OCI-LY1 (cell line): ENCODE measurements at regions not wholly inside any gene's neighbourhood (a gene's known extent, or its start where the extent isn't known, plus 50 kb on each side); places are given as distances from the start of the nearest gene placed in this dataset.

Source experiments
- H2AFZ ChIP-seq: fragments of 200-600 bp; sonication (generic), shearing (Covaris generic); 2 replicates; pipeline ENCODE4 v1.6.0; 2014; ENCODE audit warnings: antibody characterized with exemption, mild to moderate bottlenecking, low read length
- H3F3A ChIP-seq: fragments of 200-600 bp; sonication (generic), shearing (Covaris generic); 2 replicates; pipeline ENCODE4 v1.6.0; 2014; ENCODE audit warnings: mild to moderate bottlenecking, antibody characterized with exemption, low read length, moderate library complexity; ENCODE audit not compliant: insufficient read depth
- H3K27ac ChIP-seq: fragments of 200-600 bp; sonication (generic); 2 replicates; pipeline ENCODE4 v1.5.1; 2014; ENCODE audit warnings: low read length, mixed run types, mild to moderate bottlenecking, low read depth; ENCODE audit not compliant: poor library complexity, severe bottlenecking
- H3K27me3 ChIP-seq: fragments of 200-600 bp; sonication (generic); 2 replicates; pipeline ENCODE4 v1.6.0; 2014; ENCODE audit warnings: antibody characterized with exemption, mild to moderate bottlenecking, low read length, moderate library complexity; ENCODE audit not compliant: insufficient read depth
- H3K36me3 ChIP-seq: fragments of 200-600 bp; sonication (generic); 2 replicates; pipeline ENCODE4 v1.6.1; 2014; ENCODE audit warnings: mild to moderate bottlenecking, antibody characterized with exemption, low read length, moderate library complexity, mixed read lengths; ENCODE audit not compliant: insufficient read depth
- H3K4me1 ChIP-seq: fragments of 200-600 bp; sonication (generic); 2 replicates; pipeline ENCODE4 v1.5.1; 2014; ENCODE audit warnings: mild to moderate bottlenecking, low read length, moderate library complexity; ENCODE audit not compliant: insufficient read depth, severe bottlenecking
- H3K4me2 ChIP-seq: fragments of 200-600 bp; sonication (generic), shearing (Covaris generic); 2 replicates; pipeline ENCODE4 v1.6.1; 2014; ENCODE audit warnings: low read length
- H3K4me3 ChIP-seq: fragments of 200-600 bp; sonication (generic); 2 replicates; pipeline ENCODE4 v1.5.1; 2014; ENCODE audit warnings: low read length, low read depth, mild to moderate bottlenecking, mixed read lengths; ENCODE audit not compliant: poor library complexity, severe bottlenecking
- H3K79me2 ChIP-seq: fragments of 200-600 bp; shearing (Covaris generic); 2 replicates; pipeline ENCODE4 v1.6.1; 2016; ENCODE audit warnings: mixed run types, low read length, mixed read lengths; ENCODE audit not compliant: insufficient read depth
- H3K9ac ChIP-seq: fragments of 200-600 bp; sonication (generic), shearing (Covaris generic); 2 replicates; pipeline ENCODE4 v1.6.1; 2014; ENCODE audit warnings: mild to moderate bottlenecking, low read length, mixed read lengths
- H3K9me2 ChIP-seq: fragments of 200-600 bp; sonication (generic), shearing (Covaris generic); 2 replicates; pipeline ENCODE4 v1.6.1; 2014; ENCODE audit warnings: low read depth, mild to moderate bottlenecking, low read length, mixed read lengths
- H3K9me3 ChIP-seq: fragments of 200-600 bp; shearing (Covaris generic); 2 replicates; pipeline ENCODE4 v1.6.1; 2014; ENCODE audit warnings: low read length, mixed read lengths
- H4K20me1 ChIP-seq: fragments of 200-600 bp; sonication (generic), shearing (Covaris generic); 2 replicates; pipeline ENCODE4 v1.6.0; 2016; ENCODE audit warnings: mild to moderate bottlenecking, low read length; ENCODE audit not compliant: insufficient read depth
- CTCF ChIP-seq: fragments of 200-600 bp; sonication (generic), shearing (Covaris generic); IDR thresholded peaks from 2 replicates; pipeline ENCODE4 v1.5.1; 2017; ENCODE audit warnings: mild to moderate bottlenecking, antibody characterized with exemption, low read length, moderate library complexity, mixed read lengths
- EZH2 ChIP-seq: fragments of 200-600 bp; sonication (generic), shearing (Covaris generic); IDR thresholded peaks from 2 replicates; pipeline ENCODE4 v1.8.0; 2017; ENCODE audit warnings: borderline replicate concordance, mixed run types, mild to moderate bottlenecking, antibody characterized with exemption, low read length, moderate library complexity, mixed read lengths

- H3K27ac ChIP-seq = peak overlapping the region; percentile 82
- H3K4me2 ChIP-seq = peak overlapping the region; percentile 0; the same call in 1 of the 2 replicates
- H3K9me3 ChIP-seq = no peaks in the 10 kb centered on the region
- H3K36me3 ChIP-seq = no peaks in the 10 kb centered on the region
- no peaks in the 10 kb centered on the region for H4K20me1 ChIP-seq
- peak overlapping the region; percentile 1; the same call in 1 of the 2 replicates for H3K9ac ChIP-seq
- H3K4me3 ChIP-seq = no peak overlapping the region
- no peaks in the 10 kb centered on the region for H3K9me2 ChIP-seq
- TF ChIP-seq EZH2 (no peak), CTCF (peak; percentile 41; the same call in 1 of the 2 replicates)
- H3K79me2 ChIP-seq = no peaks in the 10 kb centered on the region
- no peaks in the 10 kb centered on the region for H3K27me3 ChIP-seq
- H3F3A ChIP-seq = no peaks in the 10 kb centered on the region; the same call in 1 of the 2 replicates
- peaks cover 59% of the 10 kb centered on the region for H3K4me1 ChIP-seq
- no peak overlapping the region for H2AFZ ChIP-seq
Observed at GRCh38 chr13:33761740-33762139, 56.2 kb upstream of the RFC3 start.

- Histone ChIP-seq H3K27ac (peak overlapping the region; percentile 82), H3K9me2 (no peaks in the 10 kb centered on the region), H3K4me2 (no peak overlapping the region), H3K9ac (no peak overlapping the region), H3K27me3 (no peaks in the 10 kb centered on the region), H3K4me1 (peaks cover 46% of the 10 kb centered on the region), H3K79me2 (no peaks in the 10 kb centered on the region), H3F3A (no peaks in the 10 kb centered on the region; the same call in 1 of the 2 replicates), H3K4me3 (no peak overlapping the region), H2AFZ (no peak overlapping the region), H4K20me1 (no peaks in the 10 kb centered on the region), H3K36me3 (no peaks in the 10 kb centered on the region), H3K9me3 (no peaks in the 10 kb centered on the region; the same call in 1 of the 2 replicates)
- TF ChIP-seq EZH2 (no peak), CTCF (no peak)
Observed at GRCh38 chr13:33763021-33763420, 54.9 kb upstream of the RFC3 start.

GRCh38 chr13:33764716-33765115 is 53.2 kb upstream of the RFC3 start:
- H3K9ac ChIP-seq = no peak overlapping the region
- peak overlapping the region; percentile 75 for H3K27ac ChIP-seq
- no peaks in the 10 kb centered on the region for H3K27me3 ChIP-seq
- H3F3A ChIP-seq = no peaks in the 10 kb centered on the region; the same call in 1 of the 2 replicates
- H3K4me3 ChIP-seq = no peak overlapping the region
- H3K36me3 ChIP-seq = no peaks in the 10 kb centered on the region
- TF ChIP-seq CTCF = no peak
- TF ChIP-seq EZH2 = no peak
- no peaks in the 10 kb centered on the region for H4K20me1 ChIP-seq
- H3K9me3 ChIP-seq = no peaks in the 10 kb centered on the region; the same call in 1 of the 2 replicates
- H3K79me2 ChIP-seq = no peaks in the 10 kb centered on the region
- no peaks in the 10 kb centered on the region for H3K9me2 ChIP-seq
- no peak overlapping the region for H3K4me2 ChIP-seq
- no peak overlapping the region for H2AFZ ChIP-seq
- H3K4me1 ChIP-seq = peaks cover 41% of the 10 kb centered on the region
